HG03432 (cell line): ENCODE measurements at regions not wholly inside any gene's neighbourhood (a gene's known extent, or its start where the extent isn't known, plus 50 kb on each side); places are given as distances from the start of the nearest gene placed in this dataset.
A peak's percentile ranks its signal among the peaks of the same experiment; 100 is the strongest.

ENCODE experiments used
- ATAC-seq: cut with Tn5 transposase; IDR thresholded peaks from one replicate; pipeline ENCODE4 v1.9.1; 2021; ENCODE audit warnings: mild to moderate bottlenecking, moderate library complexity; ENCODE audit not compliant: unreplicated experiment

GRCh38 chr7:115478426-115478825, 552.1 kb downstream of the TFEC start:
- ATAC-seq: no peak

- ATAC-seq: no peak
Measured at GRCh38 chr7:115477193-115477651, 553.3 kb downstream of the TFEC start.

GRCh38 chr7:115476671-115477181, 553.8 kb downstream of the TFEC start:
- no peak for ATAC-seq

GRCh38 chr7:115475761-115476385, 554.0 kb downstream of the MDFIC start:
- peak; percentile 48 for ATAC-seq

- ATAC-seq: no peak
Measured at GRCh38 chr7:115475206-115475605, 553.3 kb downstream of the MDFIC start.

- ATAC-seq: no peak
Measured at GRCh38 chr7:115474137-115474536, 552.2 kb downstream of the MDFIC start.

- no peak for ATAC-seq
Measured at GRCh38 chr7:115471891-115472290, 550.0 kb downstream of the MDFIC start.

- ATAC-seq: no peak
Measured at GRCh38 chr7:115462301-115463015, 540.6 kb downstream of the MDFIC start.

GRCh38 chr7:115449689-115450088, 527.8 kb downstream of the MDFIC start:
- ATAC-seq: no peak

GRCh38 chr7:115447495-115447894, 525.6 kb downstream of the MDFIC start:
- ATAC-seq: no peak

GRCh38 chr7:115441033-115441432, 519.1 kb downstream of the MDFIC start:
- no peak for ATAC-seq

GRCh38 chr7:115435178-115435577, 513.3 kb downstream of the MDFIC start:
- ATAC-seq: peak; percentile 92

GRCh38 chr7:115429918-115430317, 508.0 kb downstream of the MDFIC start:
- no peak for ATAC-seq

GRCh38 chr7:115417662-115418061, 495.8 kb downstream of the MDFIC start:
- no peak for ATAC-seq

GRCh38 chr7:115410972-115411686, 489.2 kb downstream of the MDFIC start:
- peak; percentile 95 for ATAC-seq

- ATAC-seq: no peak
Measured at GRCh38 chr7:115410434-115410820, 488.5 kb downstream of the MDFIC start.

- ATAC-seq: no peak
Measured at GRCh38 chr7:115409682-115410433, 488.0 kb downstream of the MDFIC start.

GRCh38 chr7:115406219-115406618, 484.3 kb downstream of the MDFIC start:
- no peak for ATAC-seq

GRCh38 chr7:115387137-115387536, 465.2 kb downstream of the MDFIC start:
- no peak for ATAC-seq

- no peak for ATAC-seq
Measured at GRCh38 chr7:115379321-115379720, 457.4 kb downstream of the MDFIC start.

GRCh38 chr7:115368998-115369397, 447.1 kb downstream of the MDFIC start:
- peak; percentile 54 for ATAC-seq
